Loucy (cell line): ENCODE measurements at regions not wholly inside any gene's neighbourhood (a gene's known extent, or its start where the extent isn't known, plus 50 kb on each side); places are given as distances from the start of the nearest gene placed in this dataset.
"Not testable (repeated sequence)": the region's sequence is repeated elsewhere in the genome, so short reads cannot be mapped to it uniquely, and the experiment has no call there.

Experiments
- H2AFZ ChIP-seq: fragments of 200-600 bp; sonication (generic); 2 replicates; pipeline ENCODE4 v1.6.0; 2016; ENCODE audit warnings: antibody characterized with exemption, mild to moderate bottlenecking, low read length, moderate library complexity
- H3F3A ChIP-seq: fragments of 200-600 bp; 2 replicates; pipeline ENCODE4 v1.6.0; 2016; ENCODE audit warnings: antibody characterized with exemption, low read depth, mild to moderate bottlenecking
- H3K27me3 ChIP-seq: fragments of 200-600 bp; sonication (generic); 2 replicates; pipeline ENCODE4 v1.6.1; 2014; ENCODE audit warnings: low read length, mild to moderate bottlenecking; ENCODE audit not compliant: insufficient read depth, poor library complexity, severe bottlenecking
- H3K36me3 ChIP-seq: fragments of 200-600 bp; sonication (generic); 2 replicates; pipeline ENCODE4 v1.6.1; 2016; ENCODE audit warnings: low read length; ENCODE audit not compliant: insufficient read depth
- H3K4me1 ChIP-seq: fragments of 200-600 bp; sonication (generic); 2 replicates; pipeline ENCODE4 v1.5.1; 2014; ENCODE audit warnings: low read length, mild to moderate bottlenecking; ENCODE audit not compliant: insufficient read depth, poor library complexity, severe bottlenecking
- H3K4me2 ChIP-seq: fragments of 200-600 bp; sonication (generic); 2 replicates; pipeline ENCODE4 v1.6.0; 2014; ENCODE audit warnings: antibody characterized with exemption, low read length, low read depth, mild to moderate bottlenecking; ENCODE audit not compliant: poor library complexity, severe bottlenecking
- H3K4me3 ChIP-seq: fragments of 200-600 bp; sonication (generic); 2 replicates; pipeline ENCODE4 v1.5.1; 2014; ENCODE audit warnings: low read length, mild to moderate bottlenecking, mixed read lengths; ENCODE audit not compliant: poor library complexity, severe bottlenecking
- H3K79me2 ChIP-seq: fragments of 200-600 bp; sonication (generic); 2 replicates; pipeline ENCODE4 v1.6.1; 2014; ENCODE audit warnings: low read length; ENCODE audit not compliant: insufficient read depth
- H3K9ac ChIP-seq: fragments of 200-600 bp; sonication (generic); 2 replicates; pipeline ENCODE4 v1.6.0; 2014; ENCODE audit warnings: mild to moderate bottlenecking, low read depth, low read length, moderate library complexity; ENCODE audit not compliant: poor library complexity, severe bottlenecking
- H3K9me2 ChIP-seq: fragments of 200-600 bp; sonication (generic); replicated peaks from 2 replicates; pipeline ENCODE4 v1.6.1; 2016; ENCODE audit warnings: low read depth, low read length, mixed read lengths
- H3K9me3 ChIP-seq: fragments of 200-600 bp; sonication (generic); 2 replicates; pipeline ENCODE4 v1.6.1; 2014; ENCODE audit warnings: mild to moderate bottlenecking, antibody characterized with exemption, low read length, low read depth; ENCODE audit not compliant: insufficient read depth
- H4K20me1 ChIP-seq: fragments of 200-600 bp; sonication (generic); 2 replicates; pipeline ENCODE4 v1.6.0; 2014; ENCODE audit warnings: antibody characterized with exemption, low read length, mild to moderate bottlenecking; ENCODE audit not compliant: insufficient read depth, poor library complexity, severe bottlenecking
- EZH2phosphoT487 ChIP-seq: fragments of 200-600 bp; IDR thresholded peaks from 2 replicates; pipeline ENCODE4 v1.6.1; 2018; ENCODE audit warnings: antibody characterized with exemption, mild to moderate bottlenecking, moderate library complexity, borderline replicate concordance
- TF ChIP-seq, protein P1 (sequence below): fragments of 200-600 bp; sonication (generic); conservative IDR thresholded peaks from 2 replicates; pipeline ENCODE4 v1.5.1; 2014; ENCODE audit warnings: mild to moderate bottlenecking, antibody characterized with exemption, low read length

DNA sequence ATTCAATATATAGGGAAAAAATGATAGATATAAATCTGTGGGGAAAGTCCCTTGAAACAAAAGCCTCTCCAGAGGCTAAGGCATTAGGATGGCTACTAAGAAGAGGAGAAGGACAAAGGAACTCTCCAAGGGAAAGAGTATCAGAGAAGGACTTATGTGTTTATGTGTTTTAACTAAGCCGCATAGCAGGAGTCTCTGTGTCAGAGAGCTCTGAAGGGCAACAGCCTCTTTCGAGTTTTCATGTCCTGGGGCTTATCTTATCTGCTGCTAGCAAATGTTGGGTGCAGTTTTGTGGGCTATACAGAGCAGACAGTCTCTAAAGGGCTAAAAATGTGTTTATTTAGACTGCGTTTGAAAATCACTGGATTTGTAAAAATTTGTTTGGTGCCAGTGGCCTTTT is 1145.6 kb upstream of the DIAPH2 start:
- Histone ChIP-seq H3K4me2 (no peak overlapping the region), H3F3A (no peaks in the 10 kb centered on the region), H3K4me1 (no peaks in the 10 kb centered on the region), H2AFZ (no peak overlapping the region), H3K4me3 (no peak overlapping the region), H3K79me2 (no peaks in the 10 kb centered on the region), H4K20me1 (no peaks in the 10 kb centered on the region), H3K36me3 (no peaks in the 10 kb centered on the region), H3K27me3 (no peaks in the 10 kb centered on the region), H3K9me3 (no peaks in the 10 kb centered on the region), H3K9me2 (no peaks in the 10 kb centered on the region), H3K9ac (no peak overlapping the region)
- TF ChIP-seq EZH2phosphoT487: no peak
- TF ChIP-seq, protein P1, sequence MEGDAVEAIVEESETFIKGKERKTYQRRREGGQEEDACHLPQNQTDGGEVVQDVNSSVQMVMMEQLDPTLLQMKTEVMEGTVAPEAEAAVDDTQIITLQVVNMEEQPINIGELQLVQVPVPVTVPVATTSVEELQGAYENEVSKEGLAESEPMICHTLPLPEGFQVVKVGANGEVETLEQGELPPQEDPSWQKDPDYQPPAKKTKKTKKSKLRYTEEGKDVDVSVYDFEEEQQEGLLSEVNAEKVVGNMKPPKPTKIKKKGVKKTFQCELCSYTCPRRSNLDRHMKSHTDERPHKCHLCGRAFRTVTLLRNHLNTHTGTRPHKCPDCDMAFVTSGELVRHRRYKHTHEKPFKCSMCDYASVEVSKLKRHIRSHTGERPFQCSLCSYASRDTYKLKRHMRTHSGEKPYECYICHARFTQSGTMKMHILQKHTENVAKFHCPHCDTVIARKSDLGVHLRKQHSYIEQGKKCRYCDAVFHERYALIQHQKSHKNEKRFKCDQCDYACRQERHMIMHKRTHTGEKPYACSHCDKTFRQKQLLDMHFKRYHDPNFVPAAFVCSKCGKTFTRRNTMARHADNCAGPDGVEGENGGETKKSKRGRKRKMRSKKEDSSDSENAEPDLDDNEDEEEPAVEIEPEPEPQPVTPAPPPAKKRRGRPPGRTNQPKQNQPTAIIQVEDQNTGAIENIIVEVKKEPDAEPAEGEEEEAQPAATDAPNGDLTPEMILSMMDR: no peak

DNA sequence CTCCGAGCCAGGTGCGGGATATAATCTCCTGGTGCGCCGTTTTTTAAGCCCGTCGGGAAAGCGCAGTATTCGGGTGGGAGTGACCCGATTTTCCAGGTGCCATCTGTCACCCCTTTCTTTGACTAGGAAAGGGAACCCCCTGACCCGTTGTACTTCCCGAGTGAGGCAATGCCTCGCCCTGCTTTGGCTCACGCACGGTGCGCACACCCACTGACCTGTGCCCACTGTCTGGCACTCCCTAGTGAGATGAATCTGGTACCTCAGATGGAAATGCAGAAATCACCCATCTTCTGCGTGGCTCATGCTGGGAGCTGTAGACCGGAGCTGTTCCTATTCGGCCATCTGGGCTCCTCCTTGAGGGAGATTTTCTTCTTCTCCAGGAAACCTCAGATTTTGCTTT is 1135.1 kb upstream of the DIAPH2 start:
- not testable (repeated sequence) for H3K4me3 ChIP-seq, H2AFZ ChIP-seq, H3K9me2 ChIP-seq, H3K4me2 ChIP-seq, H3K4me1 ChIP-seq, H3K9me3 ChIP-seq, H3K27me3 ChIP-seq, H3F3A ChIP-seq, H3K36me3 ChIP-seq, H3K79me2 ChIP-seq, H4K20me1 ChIP-seq, H3K9ac ChIP-seq

DNA sequence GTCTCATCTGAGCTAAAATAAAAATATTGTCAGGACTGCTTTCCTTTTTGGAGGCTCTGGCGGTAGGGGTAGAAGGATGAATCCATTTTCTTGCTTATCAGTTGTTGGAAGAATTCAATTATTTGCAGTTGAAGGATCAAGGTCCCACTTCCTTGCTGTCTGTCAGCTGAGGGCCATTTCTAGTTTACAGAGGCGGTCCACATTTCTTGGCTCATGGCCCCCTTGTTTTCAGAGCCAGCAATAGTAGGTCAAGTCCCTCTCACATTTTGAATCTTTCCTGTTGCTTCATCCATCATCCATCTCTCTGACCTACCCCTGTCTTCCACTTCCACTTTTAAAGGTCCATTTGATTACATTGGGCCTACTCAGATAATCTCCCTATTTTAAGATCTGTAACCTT is 1099.3 kb upstream of the DIAPH2 start:
- Histone ChIP-seq H3K9me2 (no peaks in the 10 kb centered on the region), H3K4me3 (no peak overlapping the region), H2AFZ (no peak overlapping the region), H3K4me1 (no peaks in the 10 kb centered on the region), H3K4me2 (no peak overlapping the region), H3K79me2 (no peaks in the 10 kb centered on the region), H3K9ac (no peak overlapping the region), H3K36me3 (no peaks in the 10 kb centered on the region), H3K27me3 (no peaks in the 10 kb centered on the region), H3K9me3 (no peaks in the 10 kb centered on the region), H3F3A (no peaks in the 10 kb centered on the region), H4K20me1 (no peaks in the 10 kb centered on the region)
- TF ChIP-seq, protein P1: no peak
- TF ChIP-seq EZH2phosphoT487: no peak

DNA sequence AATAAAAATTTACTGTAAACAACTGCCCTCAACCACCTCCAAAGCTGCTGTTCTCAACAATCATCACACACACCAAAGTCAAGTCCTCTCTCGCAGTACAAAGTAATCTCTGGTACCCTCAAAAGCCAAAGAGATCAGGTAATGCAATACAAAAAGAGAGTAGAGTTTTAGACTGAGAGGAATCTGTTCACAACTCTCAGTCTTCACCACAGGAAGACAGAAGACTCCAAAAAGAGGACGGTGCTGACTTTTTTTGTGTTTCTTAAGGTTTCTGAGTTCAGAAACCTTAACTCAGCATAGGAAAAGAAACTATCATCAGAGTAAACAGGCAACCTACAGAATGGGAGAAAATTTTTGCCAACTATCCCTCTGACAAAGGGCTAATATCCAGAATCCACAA is 1072.3 kb upstream of the DIAPH2 start:
- H3K9me3 ChIP-seq: no peaks in the 10 kb centered on the region
- TF ChIP-seq, protein P1: no peak
- no peak for TF ChIP-seq EZH2phosphoT487
- H3K9ac ChIP-seq: no peak overlapping the region
- H3K79me2 ChIP-seq: no peaks in the 10 kb centered on the region
- no peaks in the 10 kb centered on the region for H3F3A ChIP-seq
- H3K4me3 ChIP-seq: no peak overlapping the region
- H3K36me3 ChIP-seq: no peaks in the 10 kb centered on the region
- H3K4me2 ChIP-seq: no peak overlapping the region
- H2AFZ ChIP-seq: no peak overlapping the region
- H3K4me1 ChIP-seq: no peaks in the 10 kb centered on the region
- H3K27me3 ChIP-seq: no peaks in the 10 kb centered on the region
- no peaks in the 10 kb centered on the region for H3K9me2 ChIP-seq
- H4K20me1 ChIP-seq: no peaks in the 10 kb centered on the region
